ENCODE measurements at regions not wholly inside any gene's neighbourhood (a gene's known extent, or its start where the extent isn't known, plus 50 kb on each side); places are given as distances from the start of the nearest gene placed in this dataset.
"Not testable (repeated sequence)": the region's sequence is repeated elsewhere in the genome, so short reads cannot be mapped to it uniquely, and the experiment has no call there.

- not testable (repeated sequence) for TF ChIP-seq CTCF (IDR thresholded peaks at IDR 0.05; ENCODE audit: insufficient read depth, low read length); GABPA (IDR thresholded peaks at IDR 0.05; ENCODE audit: low read depth); POLR2AphosphoS5 (IDR thresholded peaks at IDR 0.05; ENCODE audit: low read depth); REST (IDR thresholded peaks at IDR 0.05; ENCODE audit: insufficient replicate concordance, low read depth); SPI1 (IDR thresholded peaks at IDR 0.05; ENCODE audit: borderline replicate concordance, low read depth)
Measured at GRCh38 chr11:13139085-13139484, 130.0 kb downstream of the RASSF10 start.

All from HL-60 (cell line).